Frontal cortex (tissue), 3 donors: ENCODE measurements at regions not wholly inside any gene's neighbourhood (a gene's known extent, or its start where the extent isn't known, plus 50 kb on each side); places are given as distances from the start of the nearest gene placed in this dataset.
"Not testable (repeated sequence)": the region's sequence is repeated elsewhere in the genome, so short reads cannot be mapped to it uniquely, and the experiment has no call there.

ENCODE experiments used
- DNase-seq, 2 donors: peaks; one replicate each; pipeline ENCODE4 v3.0.0; 2012; ENCODE audit warnings: low spot score in 2 of 2
- FAIRE-seq: peaks from 2 replicates; lab custom pipeline; 2012; peaks lifted over from hg19 to GRCh38; lab: Jason Lieb, UNC
- donor health status: control.
- donor health status: control.
- donor health status: control.

DNA sequence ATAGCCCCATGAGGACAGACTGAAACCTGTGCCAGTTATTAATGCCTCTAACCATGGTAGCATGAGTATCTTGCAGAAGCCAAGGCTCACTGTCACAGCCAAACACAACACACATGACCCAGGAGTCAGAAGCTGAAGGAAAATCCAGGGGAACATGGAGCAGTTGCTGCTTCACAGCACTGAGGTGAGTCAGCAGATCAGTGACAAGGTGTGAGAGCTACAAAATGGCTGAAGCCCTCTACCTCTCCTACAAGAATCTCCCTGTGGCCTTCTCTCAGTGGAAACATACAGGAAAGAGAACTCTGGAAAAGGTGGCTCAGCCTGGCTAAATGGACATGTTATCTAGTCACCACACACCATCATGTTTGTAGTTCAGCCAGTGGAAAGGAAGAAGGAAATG, 93.5 kb downstream of the NAB1 start:
- no peak for FAIRE-seq

DNA sequence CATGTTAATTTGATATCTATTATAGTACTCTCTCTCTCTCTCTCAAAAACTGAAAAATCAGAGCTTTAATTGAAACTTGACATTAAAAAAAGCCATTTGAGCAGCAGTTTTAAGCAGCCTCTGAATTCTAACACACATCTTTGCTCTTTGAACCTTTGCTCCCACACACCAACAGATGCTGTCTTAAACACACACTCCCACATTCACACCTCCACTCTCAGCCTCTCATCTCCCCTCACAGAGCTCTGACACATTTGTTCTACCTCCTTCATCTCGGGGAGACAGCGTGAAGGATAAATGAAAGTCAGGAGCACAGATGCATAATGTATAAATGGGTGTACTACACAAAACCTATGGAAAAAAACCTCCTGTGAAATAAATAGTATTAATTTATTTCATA, 95.2 kb downstream of the NAB1 start:
- FAIRE-seq (no peak), DNase-seq (no peak)

More for the DNA sequence above, 93.5 kb downstream of the NAB1 start:
- no peak for DNase-seq

DNA sequence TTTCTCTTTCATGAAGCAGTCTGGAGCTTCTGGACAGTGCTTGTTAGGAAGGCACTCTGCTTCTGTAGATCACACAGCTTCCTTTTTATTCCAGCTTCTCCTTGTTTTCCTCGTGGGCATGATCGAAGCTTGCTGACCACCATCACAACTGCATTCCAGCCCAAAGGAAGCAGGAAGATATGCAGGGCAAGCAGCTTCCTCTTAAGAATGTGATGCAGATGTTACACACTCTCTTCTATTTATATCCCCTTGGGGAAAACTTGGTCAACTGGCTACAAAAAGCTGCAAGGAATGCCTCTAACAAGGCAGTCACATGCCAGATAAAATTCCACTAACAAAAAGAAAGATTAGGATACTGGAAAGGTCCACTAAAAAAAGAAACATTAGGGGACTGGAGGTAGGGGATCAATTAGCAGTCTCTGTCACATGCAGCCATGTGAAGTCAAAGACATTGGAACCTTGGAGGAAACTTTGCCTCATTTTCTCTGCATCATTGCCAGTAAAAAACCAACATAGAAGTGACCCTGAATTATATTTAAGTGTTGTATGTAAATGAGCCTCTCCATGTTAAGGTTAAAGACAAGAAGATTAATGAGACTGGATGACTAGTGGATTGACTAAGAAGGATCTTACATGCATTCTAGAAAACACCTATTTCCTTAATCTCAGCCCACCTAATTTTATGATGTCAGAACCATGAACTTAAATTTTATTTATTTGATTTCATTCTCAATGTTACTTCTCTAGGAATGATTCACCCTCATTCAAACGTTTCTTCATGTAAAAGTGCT, 98.3 kb downstream of the NAB1 start:
- DNase-seq, result no peak

DNA sequence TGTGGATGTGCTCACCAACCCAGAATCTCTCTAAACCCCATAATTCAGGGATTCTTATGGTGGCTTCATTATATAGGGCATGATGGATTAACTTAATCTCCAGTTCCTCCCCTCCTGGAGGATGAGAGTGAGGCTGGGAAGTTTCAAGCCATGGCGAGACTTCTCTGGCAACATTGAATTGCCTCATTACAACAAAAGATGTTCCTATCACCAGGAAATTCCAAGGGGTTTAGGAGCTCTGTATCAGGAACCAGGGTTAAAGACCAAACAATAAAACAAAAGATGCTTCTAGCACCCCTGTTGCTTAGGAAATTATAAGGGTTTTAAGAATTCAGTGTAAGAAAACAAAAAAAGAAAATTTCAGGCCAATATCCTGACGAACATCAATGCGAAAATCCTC, 100.1 kb downstream of the NAB1 start:
- DNase-seq, result no peak
- no peak for FAIRE-seq

More for the DNA sequence above, 98.3 kb downstream of the NAB1 start:
- no peak for FAIRE-seq

DNA sequence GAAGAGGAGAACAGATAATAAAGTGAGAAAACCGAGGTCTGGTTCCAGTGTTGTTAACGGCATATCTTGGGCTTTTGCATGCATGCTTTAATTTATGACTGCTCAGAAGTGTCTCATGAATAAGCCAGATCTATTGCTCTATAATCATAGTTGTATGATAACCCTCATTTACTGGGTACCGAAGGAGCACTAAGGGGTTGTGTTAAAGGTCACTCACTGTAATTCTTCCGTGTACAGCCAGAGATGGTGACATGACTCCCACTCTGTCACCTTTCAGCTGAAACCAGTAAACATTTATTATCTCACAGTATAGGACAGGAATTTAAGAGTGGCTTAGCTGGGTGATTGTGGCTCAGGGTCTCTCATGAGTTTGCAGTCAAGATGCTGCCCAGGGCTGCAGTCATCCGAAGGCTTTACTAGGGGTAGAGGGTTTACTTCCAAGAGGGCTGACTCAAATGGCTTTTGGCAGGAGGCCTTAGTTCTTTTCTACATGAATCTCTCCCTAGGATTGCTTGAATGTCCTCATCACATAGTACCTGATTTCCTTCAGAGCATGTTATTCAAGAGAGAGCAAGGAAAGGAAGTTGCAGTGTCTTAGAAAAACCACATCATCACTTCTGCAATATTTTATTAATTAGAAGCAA, 107.0 kb downstream of the NAB1 start:
- FAIRE-seq, result no peak
- no peak for DNase-seq

DNA sequence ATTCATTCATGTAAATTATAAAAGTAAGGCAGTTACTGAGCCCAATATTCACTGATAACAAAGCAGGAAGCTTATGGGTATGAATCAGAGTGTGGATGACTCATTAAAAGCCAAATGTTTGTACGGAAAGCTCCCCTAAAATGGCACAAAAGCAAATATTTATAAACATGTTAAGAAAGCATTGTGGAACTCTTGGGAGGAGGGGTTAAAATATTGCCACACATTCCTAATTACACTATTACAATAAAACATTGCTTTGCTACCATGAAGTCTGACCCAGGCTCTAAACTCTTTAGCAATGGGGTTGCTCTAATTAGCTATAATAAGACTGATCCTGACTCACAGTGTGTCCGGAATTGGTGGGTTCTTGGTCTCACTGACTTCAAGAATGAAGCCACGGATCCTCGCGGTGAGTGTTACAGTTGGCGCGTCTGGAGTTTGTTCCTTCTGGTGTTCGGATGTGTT, 110.9 kb downstream of the NAB1 start:
- DNase-seq (no peak), FAIRE-seq (no peak)

DNA sequence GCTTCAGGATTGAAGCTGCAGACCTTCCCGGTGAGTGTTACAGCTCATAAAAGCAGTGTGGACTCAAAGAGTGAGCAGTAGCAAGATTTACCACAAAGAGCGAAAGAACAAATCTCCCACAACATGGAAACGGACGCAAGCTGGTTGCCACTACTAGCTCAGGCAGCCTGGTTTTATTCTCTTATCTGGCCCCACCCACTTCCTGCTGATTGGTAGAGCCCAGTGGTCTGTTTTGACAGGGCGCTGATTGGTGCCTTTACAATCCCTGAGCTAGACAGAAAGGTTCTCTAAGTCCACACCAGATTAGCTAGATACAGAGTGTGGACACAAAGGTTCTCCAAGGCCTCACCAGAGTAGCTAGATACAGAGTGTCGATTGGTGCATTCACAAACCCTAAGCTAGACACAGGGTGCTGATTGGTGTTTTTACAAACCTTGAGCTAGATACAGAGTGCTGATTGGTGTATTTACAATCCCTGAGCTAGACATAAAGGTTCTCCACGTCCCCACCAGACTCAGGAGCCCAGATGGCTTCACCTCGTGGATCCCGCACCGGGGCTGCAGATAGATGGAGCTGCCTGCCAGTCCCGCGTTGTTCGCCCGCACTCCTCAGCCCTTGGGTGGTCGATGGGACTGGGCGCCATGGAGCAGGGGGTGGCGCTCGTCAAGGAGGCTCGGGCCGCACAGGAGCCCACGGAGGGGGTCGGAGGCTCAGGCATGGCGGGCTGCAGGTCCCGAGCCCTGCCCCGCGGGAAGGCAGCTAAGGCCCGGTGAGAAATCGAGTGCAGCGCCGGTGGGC, 111.7 kb downstream of the NAB1 start:
- FAIRE-seq, DNase-seq: not testable (repeated sequence)

DNA sequence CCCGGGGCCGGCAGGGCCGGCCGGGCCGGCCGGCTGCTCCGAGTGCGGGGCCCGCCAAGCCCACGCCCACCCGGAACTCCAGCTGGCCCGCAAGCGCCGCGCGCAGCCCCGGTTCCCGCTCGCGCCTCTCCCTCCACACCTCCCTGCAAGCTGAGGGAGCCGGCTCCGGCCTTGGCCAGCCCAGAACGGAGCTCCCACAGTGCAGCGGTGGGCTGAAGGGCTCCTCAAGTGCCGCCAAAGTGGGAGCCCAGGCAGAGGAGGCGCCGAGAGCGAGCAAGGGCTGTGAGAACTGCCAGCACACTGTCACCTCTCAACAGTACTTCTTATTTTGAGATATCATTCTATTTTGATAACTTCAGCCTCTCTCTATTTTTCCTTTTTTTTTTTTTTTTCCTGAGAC, 112.3 kb downstream of the NAB1 start:
- DNase-seq, FAIRE-seq: not testable (repeated sequence)

DNA sequence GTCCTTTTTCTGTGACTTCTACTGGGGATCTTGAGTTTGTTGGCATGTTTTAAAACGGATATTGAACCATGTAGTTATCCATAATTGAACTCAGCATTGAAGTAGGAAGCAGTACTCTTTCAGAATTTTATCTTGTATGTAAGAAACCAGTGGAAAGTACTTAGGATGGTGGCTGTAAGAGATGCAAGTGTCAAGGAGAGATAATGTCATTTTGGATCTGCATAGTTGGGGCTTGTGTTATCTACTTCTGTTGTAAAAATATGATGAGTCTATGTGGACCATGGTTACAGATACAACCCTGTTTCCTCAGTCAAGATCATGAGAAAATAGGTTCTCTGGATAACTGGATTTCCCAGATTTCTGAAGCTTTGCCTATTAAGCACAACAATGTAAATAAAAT, 113.7 kb downstream of the NAB1 start:
- DNase-seq (no peak), FAIRE-seq (no peak)

DNA sequence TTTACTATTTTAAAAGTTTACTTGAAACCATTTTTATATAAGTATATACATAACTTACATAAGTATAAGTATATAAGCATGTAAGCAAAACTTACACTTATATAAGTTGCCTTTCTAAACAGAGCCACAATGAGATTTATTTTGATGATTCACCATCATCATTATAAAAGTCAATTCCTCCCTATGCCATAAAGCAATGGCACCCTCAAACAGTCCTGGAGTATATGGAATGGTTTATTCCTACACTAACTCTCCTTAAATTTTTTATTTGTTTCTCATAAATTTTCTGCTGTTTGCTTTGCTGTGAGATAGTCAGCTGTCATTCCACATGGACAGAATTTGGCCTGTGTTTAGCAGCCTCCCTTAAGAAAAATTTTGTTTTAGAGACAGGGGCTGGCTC, 114.2 kb downstream of the NAB1 start:
- no peak for FAIRE-seq
- no peak for DNase-seq

DNA sequence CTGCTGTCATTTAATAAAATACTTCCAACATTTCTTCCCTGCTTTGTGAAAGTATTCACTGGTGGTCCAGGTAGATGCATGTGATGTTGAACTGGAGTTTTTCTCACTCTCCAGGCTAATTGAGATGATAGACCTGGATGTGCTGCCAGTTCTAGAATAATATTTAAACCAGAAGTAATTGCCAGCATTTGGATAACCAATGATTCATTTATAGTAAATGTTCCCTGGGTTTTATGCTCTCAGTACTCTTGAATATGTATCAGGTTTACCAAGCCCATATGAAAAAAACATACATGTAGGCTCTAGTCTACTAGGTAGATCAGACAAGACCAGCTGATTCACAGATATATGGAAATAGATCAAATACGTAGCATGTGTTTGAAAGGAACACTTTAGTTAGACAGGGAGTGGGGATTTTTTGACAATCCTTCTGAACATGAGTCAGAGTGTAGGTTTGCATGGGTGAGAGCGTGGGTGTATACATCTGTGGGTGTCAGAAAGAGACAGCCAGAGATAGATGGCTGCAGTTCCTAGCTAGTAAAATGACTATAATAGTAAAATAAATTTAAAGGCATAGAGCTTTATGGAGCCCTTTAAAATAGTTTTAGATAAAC, 115.1 kb downstream of the NAB1 start:
- no peak for DNase-seq
- no peak for FAIRE-seq

DNA sequence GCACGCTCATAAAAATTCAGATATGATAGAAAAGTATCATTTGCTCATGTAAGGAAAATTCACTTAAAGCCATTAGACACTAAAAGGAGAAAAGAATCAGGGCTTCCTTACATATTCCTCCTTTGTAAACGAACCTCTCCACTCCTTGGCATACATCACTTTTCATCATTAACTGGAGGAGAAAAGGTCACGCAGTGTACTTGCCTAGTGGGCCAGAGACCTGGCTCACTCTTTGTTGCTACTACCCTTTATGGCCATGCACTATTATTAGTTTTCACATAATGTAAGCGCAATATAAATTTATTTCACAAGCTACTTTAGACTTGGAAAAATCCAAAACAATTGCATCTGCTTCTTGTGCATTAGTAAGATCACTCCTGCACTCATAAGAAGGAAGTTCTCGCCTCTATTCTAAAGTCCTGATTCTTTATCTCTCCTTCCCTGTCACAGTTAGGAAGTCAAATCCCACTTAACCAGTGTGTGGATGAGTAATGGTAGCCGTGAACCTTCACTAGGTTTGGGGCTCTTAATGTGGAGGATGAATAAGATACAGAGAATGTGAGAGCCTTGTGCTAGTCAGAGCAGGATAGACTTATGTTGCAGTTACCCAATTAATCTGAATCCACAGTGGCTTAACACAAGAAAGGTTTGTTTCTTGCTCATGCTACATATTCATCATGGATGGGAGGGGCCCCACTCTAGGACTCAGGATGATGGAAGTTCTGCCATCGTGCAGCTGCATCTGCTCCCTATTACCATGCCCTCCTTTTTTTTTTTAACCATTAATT, 115.0 kb upstream of the GLS start:
- no peak for FAIRE-seq
- DNase-seq, result no peak

DNA sequence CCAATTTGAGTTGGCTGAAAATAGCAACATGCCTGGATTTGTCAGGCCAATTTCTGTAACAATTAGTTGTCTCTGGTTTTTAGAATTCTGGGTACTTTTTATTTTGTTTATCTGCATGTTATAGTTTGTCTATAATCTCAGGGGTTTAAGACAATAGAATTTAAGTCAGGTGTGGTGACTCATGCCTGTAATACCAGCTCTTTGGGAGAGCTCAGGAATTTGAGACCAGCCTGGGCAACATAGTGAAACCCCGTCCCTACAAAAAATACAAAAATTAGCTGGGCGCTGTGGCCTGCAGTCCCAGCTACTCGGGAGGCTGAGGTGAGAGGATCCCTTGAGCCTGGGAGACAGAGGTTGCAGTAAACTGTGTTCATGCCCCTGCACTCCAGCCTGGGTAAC, 114.4 kb upstream of the GLS start:
- DNase-seq (no peak), FAIRE-seq (no peak)

DNA sequence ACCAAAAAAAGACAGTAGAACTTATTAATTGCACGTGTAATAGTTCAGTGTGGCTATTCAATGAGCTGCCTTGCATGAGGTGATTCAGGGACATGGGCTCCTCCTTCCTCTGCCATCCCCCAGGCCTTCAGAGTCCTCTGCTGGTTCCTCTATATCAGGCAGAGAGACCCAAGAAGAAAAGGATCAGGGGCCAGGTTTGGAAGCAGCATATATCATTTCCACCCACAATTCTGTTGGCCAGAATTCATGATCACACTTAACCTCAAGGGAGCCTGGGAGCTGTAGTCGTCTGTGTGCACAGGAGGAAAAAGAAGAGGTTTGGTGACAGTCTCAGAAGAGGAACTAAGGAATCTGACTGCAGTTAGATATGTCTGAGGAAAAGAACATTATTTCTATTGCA, 114.0 kb upstream of the GLS start:
- FAIRE-seq (no peak), DNase-seq (no peak)

DNA sequence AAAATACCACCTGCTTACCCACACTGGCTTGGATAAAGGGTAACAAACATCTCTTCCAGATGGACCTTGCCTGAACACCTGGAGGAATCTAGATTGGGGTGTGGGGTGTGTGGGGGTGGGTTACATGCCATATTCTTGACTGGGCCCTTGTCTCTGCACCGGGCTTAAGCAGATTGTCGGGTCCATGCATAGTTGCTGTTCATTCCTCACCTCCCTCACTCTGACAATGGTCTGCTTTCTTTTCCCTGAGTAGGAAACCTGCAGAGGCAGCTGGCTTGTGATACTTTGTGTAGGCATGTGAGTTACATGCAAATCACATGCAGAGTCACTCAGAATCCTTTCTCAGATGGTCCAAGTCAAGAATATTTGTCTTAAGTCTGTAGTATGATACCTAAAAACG, 112.8 kb upstream of the GLS start:
- DNase-seq (no peak), FAIRE-seq (no peak)

DNA sequence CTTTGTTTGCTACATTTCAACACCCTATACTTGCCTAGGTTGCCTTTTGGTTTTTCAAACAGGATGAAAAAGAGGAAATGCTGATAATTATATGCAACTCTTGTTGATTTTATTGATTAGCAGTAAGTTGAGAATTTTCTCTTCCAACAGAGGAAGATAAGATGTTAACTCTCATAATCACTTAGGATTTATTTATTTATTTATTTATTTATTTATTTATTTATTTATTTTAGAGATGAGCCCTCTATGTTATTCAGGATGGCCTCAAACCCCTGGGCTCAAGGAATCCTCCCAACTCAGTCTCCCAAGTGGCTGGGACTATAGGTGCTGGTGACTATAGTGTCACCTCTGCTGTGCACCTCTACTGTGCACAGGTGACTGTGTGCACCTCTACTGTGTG, 111.4 kb upstream of the GLS start:
- FAIRE-seq, result no peak
- DNase-seq, result no peak

DNA sequence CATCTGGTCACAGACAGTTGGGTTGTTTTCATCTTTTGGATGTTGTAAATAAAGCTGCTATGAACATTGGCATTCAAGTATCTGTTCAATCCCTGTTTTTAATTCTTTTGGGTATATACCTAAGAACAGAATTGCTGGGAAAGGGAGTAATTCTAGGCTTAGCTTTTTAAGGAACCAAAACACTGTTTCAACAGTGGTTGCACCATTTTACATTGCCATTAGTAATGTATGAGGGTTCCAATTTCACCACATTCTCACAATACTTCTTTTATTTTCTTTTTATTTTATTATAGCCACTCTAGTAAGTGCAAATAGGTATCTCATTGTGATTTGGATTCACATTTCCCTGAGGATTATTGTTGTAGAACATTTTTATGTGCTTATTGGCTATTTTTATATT, 108.9 kb upstream of the GLS start:
- DNase-seq, result no peak
- no peak for FAIRE-seq

DNA sequence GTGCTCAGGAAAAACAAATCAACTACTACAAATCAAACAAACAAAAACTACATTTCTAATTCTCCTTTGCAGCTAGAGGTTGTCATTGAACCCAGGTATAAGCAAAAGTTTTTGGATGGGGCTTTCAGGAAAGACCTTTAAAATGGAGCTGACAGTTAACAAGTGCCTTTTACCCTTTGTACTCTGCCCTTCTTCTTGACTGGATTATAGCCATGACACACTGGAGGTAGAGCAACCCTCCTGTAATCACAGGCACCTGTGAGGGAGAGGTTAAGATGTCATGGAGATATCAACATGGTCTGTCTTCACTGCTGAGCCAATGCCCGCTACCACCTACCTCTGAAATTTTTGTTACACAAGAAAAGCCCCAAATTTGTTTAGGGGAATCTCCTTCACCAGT, 100.0 kb upstream of the GLS start:
- DNase-seq (no peak), FAIRE-seq (no peak)

DNA sequence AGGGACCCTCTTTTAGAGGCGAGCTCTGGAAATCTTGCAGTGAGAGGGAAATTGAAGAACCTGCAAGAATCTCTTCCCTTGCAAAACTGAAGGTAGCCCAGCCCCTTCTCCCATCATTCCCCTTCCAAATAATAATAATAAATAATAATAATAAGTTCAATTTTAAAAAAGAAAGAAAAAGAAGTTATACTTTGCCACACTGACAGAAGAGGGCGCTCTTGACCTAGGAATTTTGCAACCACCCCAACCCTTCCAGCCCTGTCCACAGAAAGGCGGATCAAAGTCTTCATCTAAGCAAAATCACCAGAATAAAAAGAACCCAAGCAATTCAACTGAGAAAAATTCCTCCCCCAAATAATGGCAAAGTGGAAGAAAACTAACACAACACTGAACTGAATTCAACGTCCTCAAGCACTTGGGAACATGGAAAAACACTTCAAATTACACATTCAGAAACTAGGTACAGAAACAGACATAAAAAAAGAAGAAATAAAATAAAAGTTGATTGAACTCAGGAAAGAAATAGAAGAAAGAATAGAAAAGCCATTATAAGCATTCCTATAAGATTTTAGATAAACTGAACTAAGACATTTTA, 98.9 kb upstream of the GLS start:
- peak in 1 of 2 donors; percentile 38 for DNase-seq
- FAIRE-seq, result no peak
